Uterus (tissue), 2 donors: ENCODE measurements at regions not wholly inside any gene's neighbourhood (a gene's known extent, or its start where the extent isn't known, plus 50 kb on each side); places are given as distances from the start of the nearest gene placed in this dataset.

Source experiments
- CTCF ChIP-seq, 4 experiments: fragments of 200-600 bp in 2 of 4; fragments of 450-650 bp in 2 of 4; sonication (generic) in 2 of 4; IDR thresholded peaks; one replicate each; pipeline ENCODE4 v1.5.1; 2016 to 2019; ENCODE audit warnings: antibody characterized with exemption in 4 of 4, mild to moderate bottlenecking in 2 of 4, moderate library complexity in 1 of 4
- POLR2A ChIP-seq, 2 donors: fragments of 450-650 bp; IDR thresholded peaks; one replicate each; pipeline ENCODE4 v1.6.1; 2016; ENCODE audit warnings: antibody characterized with exemption in 2 of 2, mild to moderate bottlenecking in 1 of 2, moderate library complexity in 1 of 2

- TF ChIP-seq CTCF (IDR thresholded peaks at IDR 0.05) (no peak), POLR2A (IDR thresholded peaks at IDR 0.05) (no peak)
These were observed 117.4 kb downstream of the EMP1 start for GRCh38 chr12:13313886-13314285.
